ENCODE measurements at regions not wholly inside any gene's neighbourhood (a gene's known extent, or its start where the extent isn't known, plus 50 kb on each side); places are given as distances from the start of the nearest gene placed in this dataset.

DNA sequence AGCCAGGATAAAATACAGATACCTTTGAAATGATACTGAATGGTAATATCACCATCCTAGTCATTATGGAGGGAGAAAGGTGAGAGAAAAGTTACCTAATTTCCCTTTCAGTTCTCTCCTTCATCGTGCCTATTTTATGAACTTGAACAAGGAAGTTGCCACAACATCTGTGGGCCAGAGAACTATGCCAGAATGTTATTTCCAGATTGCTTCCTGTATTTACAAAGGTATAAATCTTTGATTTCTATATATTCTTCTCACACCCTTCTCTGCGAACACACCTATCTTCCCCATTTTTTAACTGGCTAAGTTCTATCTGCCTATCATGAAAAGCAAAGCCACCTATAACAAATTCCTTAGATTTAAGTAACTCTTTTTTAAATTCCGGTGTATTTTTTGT lies 163.6 kb upstream of the GRM7 start:
- TF ChIP-seq, protein P1, sequence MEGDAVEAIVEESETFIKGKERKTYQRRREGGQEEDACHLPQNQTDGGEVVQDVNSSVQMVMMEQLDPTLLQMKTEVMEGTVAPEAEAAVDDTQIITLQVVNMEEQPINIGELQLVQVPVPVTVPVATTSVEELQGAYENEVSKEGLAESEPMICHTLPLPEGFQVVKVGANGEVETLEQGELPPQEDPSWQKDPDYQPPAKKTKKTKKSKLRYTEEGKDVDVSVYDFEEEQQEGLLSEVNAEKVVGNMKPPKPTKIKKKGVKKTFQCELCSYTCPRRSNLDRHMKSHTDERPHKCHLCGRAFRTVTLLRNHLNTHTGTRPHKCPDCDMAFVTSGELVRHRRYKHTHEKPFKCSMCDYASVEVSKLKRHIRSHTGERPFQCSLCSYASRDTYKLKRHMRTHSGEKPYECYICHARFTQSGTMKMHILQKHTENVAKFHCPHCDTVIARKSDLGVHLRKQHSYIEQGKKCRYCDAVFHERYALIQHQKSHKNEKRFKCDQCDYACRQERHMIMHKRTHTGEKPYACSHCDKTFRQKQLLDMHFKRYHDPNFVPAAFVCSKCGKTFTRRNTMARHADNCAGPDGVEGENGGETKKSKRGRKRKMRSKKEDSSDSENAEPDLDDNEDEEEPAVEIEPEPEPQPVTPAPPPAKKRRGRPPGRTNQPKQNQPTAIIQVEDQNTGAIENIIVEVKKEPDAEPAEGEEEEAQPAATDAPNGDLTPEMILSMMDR (IDR thresholded peaks at IDR 0.05; ENCODE audit: borderline replicate concordance, extremely low read depth, low read length, poor library complexity, severe bottlenecking): no peak
- no peak for TF ChIP-seq EZH2 (IDR thresholded peaks at IDR 0.05; ENCODE audit: borderline replicate concordance, low read depth, low read length, severe bottlenecking)

Measured in DND-41 (cell line).